Natural killer cell (primary cell): ENCODE measurements at regions not wholly inside any gene's neighbourhood (a gene's known extent, or its start where the extent isn't known, plus 50 kb on each side); places are given as distances from the start of the nearest gene placed in this dataset.

Experiments used
- ATAC-seq, 3 donors: fragments of 150-1000 bp in 2 of 3; fragments of 200-7000 bp in 1 of 3; cut with Tn5 transposase; 1 replicate in 1 of 3; 2 replicates in 2 of 3; pipeline ENCODE4 v1.10.0; 2021; ENCODE audit warnings: mild to moderate bottlenecking in 2 of 3, moderate library complexity in 2 of 3
- DNase-seq, 2 donors: peaks; one replicate each; pipeline versions ENCODE4 v3.0.0 to v3.0.0-alpha.2; 2013 to 2021; ENCODE audit warnings: mixed read lengths in 1 of 2
- H3K27ac ChIP-seq: one replicate; pipeline ENCODE4 v1.5.1; 2013; ENCODE audit warnings: mild to moderate bottlenecking, low read length
- H3K27me3 ChIP-seq: one replicate; pipeline ENCODE4 v1.6.1; 2013; ENCODE audit warnings: low read length; ENCODE audit not compliant: control insufficient read depth, insufficient read depth
- H3K36me3 ChIP-seq: one replicate; pipeline ENCODE4 v1.6.1; 2013; ENCODE audit warnings: low read length; ENCODE audit not compliant: control insufficient read depth, insufficient read depth
- H3K4me1 ChIP-seq: one replicate; pipeline ENCODE4 v1.6.1; 2013; ENCODE audit warnings: low read length; ENCODE audit not compliant: control insufficient read depth, insufficient read depth
- H3K4me3 ChIP-seq: one replicate; pipeline ENCODE4 v1.5.1; 2013; ENCODE audit warnings: low read length
- H3K9me3 ChIP-seq: one replicate; pipeline ENCODE4 v1.6.1; 2013; ENCODE audit warnings: low read length; ENCODE audit not compliant: control insufficient read depth, insufficient read depth
- H3K27ac Mint-ChIP-seq, 2 donors: one replicate each; pipeline ENCODE4 v1.8.0; 2022; ENCODE audit warnings: mild to moderate bottlenecking in 2 of 2, mixed read lengths in 2 of 2, moderate library complexity in 1 of 2
- H3K27me3 Mint-ChIP-seq, 2 donors: one replicate each; pipeline ENCODE4 v1.8.0; 2022; ENCODE audit warnings: low read depth in 2 of 2, mixed read lengths in 2 of 2
- H3K36me3 Mint-ChIP-seq: one replicate; pipeline ENCODE4 v1.8.0; 2022; ENCODE audit warnings: mixed read lengths
- H3K4me1 Mint-ChIP-seq, 2 donors: one replicate each; pipeline ENCODE4 v1.8.0; 2022; ENCODE audit warnings: mixed read lengths in 2 of 2
- H3K4me3 Mint-ChIP-seq: one replicate; pipeline ENCODE4 v1.8.0; 2022; ENCODE audit warnings: mild to moderate bottlenecking, moderate library complexity, mixed read lengths
- H3K9me3 Mint-ChIP-seq, 2 donors: one replicate each; pipeline ENCODE4 v1.8.0; 2022; ENCODE audit warnings: mixed read lengths in 2 of 2
- CTCF ChIP-seq: fragments of 200-600 bp; IDR thresholded peaks from one replicate; pipeline ENCODE4 v1.8.0; 2022; ENCODE audit warnings: antibody characterized with exemption
- WGBS: methylation state at CpG from one replicate; pipeline ENCODE4 v1.1.7; 2013; ENCODE audit warnings: missing lambda C conversion rate; ENCODE audit not compliant: insufficient coverage; 5-methylcytosine and 5-hydroxymethylcytosine counted together
- intact Hi-C: fragments of 100-400 bp; cut with micrococcal nuclease; formaldehyde crosslinking; loops from one replicate; pipeline ENCODE4 v1.14.2; 2022

- H3K27me3 ChIP-seq = no peaks in the 10 kb centered on the region
- TF ChIP-seq CTCF = no peak
- Mint-ChIP-seq H3K27me3 (no peaks in the 10 kb centered on the region), H3K9me3 (no peaks in the 10 kb centered on the region), H3K4me3 (no peak overlapping the region), H3K4me1 (peaks cover 26 to 39% of the 10 kb centered on the region in 2 donors), H3K27ac (no peak overlapping the region), H3K36me3 (no peaks in the 10 kb centered on the region)
- DNase-seq (no peak), ATAC-seq (no peak)
- H3K27ac ChIP-seq = no peak overlapping the region
- WGBS = 59% methylated on average over 3 of the region's 3 CpGs
- H3K9me3 ChIP-seq = no peaks in the 10 kb centered on the region
- H3K4me1 ChIP-seq = peaks cover 10% of the 10 kb centered on the region
- intact Hi-C loops = no loop called here
- no peaks in the 10 kb centered on the region for H3K36me3 ChIP-seq
- H3K4me3 ChIP-seq = no peak overlapping the region
Observed at GRCh38 chr12:107490010-107490409, 195.6 kb upstream of the PWP1 start.

- no peaks in the 10 kb centered on the region for H3K36me3 ChIP-seq
- peaks cover 0 to under 1% of the 10 kb centered on the region in 2 donors for H3K9me3 Mint-ChIP-seq
- peaks cover 10% of the 10 kb centered on the region for H3K4me1 ChIP-seq
- H3K27me3 ChIP-seq = no peaks in the 10 kb centered on the region
- 83% methylated on average over 9 of the region's 9 CpGs for WGBS
- no peaks in the 10 kb centered on the region for H3K9me3 ChIP-seq
- no peak for TF ChIP-seq CTCF
- H3K27me3 Mint-ChIP-seq = no peaks in the 10 kb centered on the region
- intact Hi-C loops = no loop called here
- H3K4me1 Mint-ChIP-seq = peaks cover 20 to 31% of the 10 kb centered on the region in 2 donors
- H3K4me3 Mint-ChIP-seq = no peak overlapping the region
- H3K27ac Mint-ChIP-seq = no peak overlapping the region
- H3K27ac ChIP-seq = no peak overlapping the region
- no peak for ATAC-seq
- no peaks in the 10 kb centered on the region for H3K36me3 Mint-ChIP-seq
- no peak overlapping the region for H3K4me3 ChIP-seq
- DNase-seq = no peak
Observed at GRCh38 chr12:107491856-107492255, 193.7 kb upstream of the PWP1 start.

GRCh38 chr12:107492393-107493134 is 193.0 kb upstream of the PWP1 start:
- Mint-ChIP-seq H3K9me3 (peaks cover 4 to 7% of the 10 kb centered on the region in 2 donors), H3K36me3 (no peaks in the 10 kb centered on the region), H3K4me3 (no peak overlapping the region), H3K4me1 (peaks cover 20 to 37% of the 10 kb centered on the region in 2 donors), H3K27ac (peak overlapping the region in 1 of 2 donors; percentile 85), H3K27me3 (peaks cover 0 to 2% of the 10 kb centered on the region in 2 donors)
- Histone ChIP-seq H3K9me3 (no peaks in the 10 kb centered on the region), H3K36me3 (no peaks in the 10 kb centered on the region), H3K27ac (no peak overlapping the region), H3K27me3 (no peaks in the 10 kb centered on the region), H3K4me1 (peaks cover 10% of the 10 kb centered on the region), H3K4me3 (no peak overlapping the region)
- 45% methylated on average over 6 of the region's 6 CpGs for WGBS
- intact Hi-C loops = no loop called here
- no peak for TF ChIP-seq CTCF
- DNase-seq (no peak), ATAC-seq (no peak)

GRCh38 chr12:107493135-107493494 is 192.5 kb upstream of the PWP1 start:
- intact Hi-C loops = no loop called here
- 72% methylated on average over 4 of the region's 4 CpGs for WGBS
- TF ChIP-seq CTCF = no peak
- DNase-seq (no peak), ATAC-seq (no peak)
- Mint-ChIP-seq H3K4me1 (peaks cover 20 to 36% of the 10 kb centered on the region in 2 donors), H3K36me3 (no peaks in the 10 kb centered on the region), H3K4me3 (no peak overlapping the region), H3K9me3 (peaks cover 4 to 7% of the 10 kb centered on the region in 2 donors), H3K27me3 (peaks cover 0 to 2% of the 10 kb centered on the region in 2 donors), H3K27ac (peak overlapping the region in 1 of 2 donors; percentile 85)
- no peaks in the 10 kb centered on the region for H3K9me3 ChIP-seq
- no peak overlapping the region for H3K4me3 ChIP-seq
- no peaks in the 10 kb centered on the region for H3K36me3 ChIP-seq
- H3K27ac ChIP-seq = no peak overlapping the region
- H3K4me1 ChIP-seq = peaks cover 10% of the 10 kb centered on the region
- no peaks in the 10 kb centered on the region for H3K27me3 ChIP-seq
